K562 (cell line): ENCODE measurements at regions not wholly inside any gene's neighbourhood (a gene's known extent, or its start where the extent isn't known, plus 50 kb on each side); places are given as distances from the start of the nearest gene placed in this dataset.

Experiments
- CEBPG ChIP-seq, 3 experiments: fragments of 200-800 bp in 1 of 3; sonication (Bioruptor generic) in 1 of 3; sonication (generic) in 1 of 3; formaldehyde crosslinking in 1 of 3; IDR thresholded peaks in 2 of 3; conservative IDR thresholded peaks in 1 of 3; 2 replicates each; pipeline versions ENCODE4 v1.6.1 to v1.8.0; 2016 to 2022; ENCODE audit warnings: missing compliant biosample characterization in 2 of 3, missing genetic modification characterization in 2 of 3, mild to moderate bottlenecking in 1 of 3, missing genetic modification reagents in 1 of 3
- DMBX1 ChIP-seq: fragments of 250-450 bp; sonication (Bioruptor Pico); IDR thresholded peaks from 2 replicates; pipeline ENCODE4 v1.8.0; 2022; ENCODE audit warnings: inconsistent platforms, mild to moderate bottlenecking, moderate library complexity, borderline replicate concordance
- E2F8 ChIP-seq: fragments of 450-650 bp; IDR thresholded peaks from 2 replicates; pipeline ENCODE4 v1.7.1; 2018; ENCODE audit warnings: mild to moderate bottlenecking, low read depth; ENCODE audit not compliant: partially characterized antibody
- FOXA3 ChIP-seq, 2 experiments: fragments of 450-650 bp in 1 of 2; sonication (generic) in 1 of 2; formaldehyde crosslinking; IDR thresholded peaks in 1 of 2; conservative IDR thresholded peaks in 1 of 2; 2 replicates each; pipeline versions ENCODE4 v1.4.0 to v1.8.0; 2020 to 2022; ENCODE audit warnings: mild to moderate bottlenecking in 2 of 2, missing genetic modification reagents in 1 of 2
- FOXK1 ChIP-seq: sonication (generic); formaldehyde crosslinking; IDR thresholded peaks from 2 replicates; pipeline ENCODE4 v1.8.0; 2022; ENCODE audit warnings: missing genetic modification reagents, mild to moderate bottlenecking, borderline replicate concordance
- HDGF ChIP-seq: fragments of 450-650 bp; IDR thresholded peaks from 2 replicates; pipeline ENCODE4 v1.6.1; 2016
- HEY1 ChIP-seq: fragments of 250-450 bp; sonication (Bioruptor Pico); IDR thresholded peaks from 2 replicates; pipeline ENCODE4 v1.5.0; 2020; ENCODE audit warnings: mild to moderate bottlenecking, moderate library complexity, borderline replicate concordance
- HMGXB4 ChIP-seq: sonication (generic); formaldehyde crosslinking; IDR thresholded peaks from 2 replicates; pipeline ENCODE4 v1.8.1; 2023; ENCODE audit warnings: mild to moderate bottlenecking, missing genetic modification reagents
- KAT2B ChIP-seq: IDR thresholded peaks from one replicate; pipeline ENCODE4 v1.6.1; 2012; ENCODE audit warnings: low read depth, mild to moderate bottlenecking, control low read depth, inconsistent platforms, low read length, moderate library complexity
- MTA3 ChIP-seq: fragments of 450-650 bp; formaldehyde crosslinking; IDR thresholded peaks from 2 replicates; pipeline ENCODE4 v1.6.1; 2017; ENCODE audit warnings: mild to moderate bottlenecking, borderline replicate concordance
- NBN ChIP-seq: fragments of 450-650 bp; IDR thresholded peaks from 2 replicates; pipeline ENCODE4 v1.6.1; 2016; ENCODE audit warnings: low read depth, mild to moderate bottlenecking
- POLR3G ChIP-seq: IDR thresholded peaks from 2 replicates; pipeline ENCODE4 v1.6.1; 2011; ENCODE audit not compliant: insufficient read length, insufficient replicate concordance; ENCODE audit errors: extremely low read depth
- VEZF1 ChIP-seq: fragments of 200-800 bp; sonication (Bioruptor generic); IDR thresholded peaks from 2 replicates; pipeline ENCODE4 v1.6.1; 2017; ENCODE audit warnings: missing genetic modification characterization, missing compliant biosample characterization
- ZBTB1 ChIP-seq: sonication (generic); formaldehyde crosslinking; IDR thresholded peaks from 2 replicates; pipeline ENCODE4 v1.8.1; 2023; ENCODE audit warnings: missing genetic modification reagents, low read depth, mild to moderate bottlenecking, borderline replicate concordance
- ZEB2 ChIP-seq: fragments of 450-650 bp; IDR thresholded peaks from 2 replicates; pipeline ENCODE4 v1.6.1; 2016
- ZNF512 ChIP-seq: IDR thresholded peaks from 2 replicates; pipeline ENCODE4 v1.6.1; 2016; ENCODE audit warnings: missing genetic modification characterization, missing compliant biosample characterization
- ZNF707 ChIP-seq: fragments of 250-450 bp; sonication (Bioruptor Pico); conservative IDR thresholded peaks from 2 replicates; pipeline ENCODE4 v1.8.0; 2022; ENCODE audit warnings: inconsistent platforms, mild to moderate bottlenecking, moderate library complexity

- TF ChIP-seq ZNF512 (tag) (peak; percentile 86), VEZF1 (CRISPR knock-in tag) (peak; percentile 75), E2F8 (peak; percentile 60), FOXK1 (no peak), NBN (peak; percentile 83; the same call in 1 of the 2 replicates), HDGF (no peak), HEY1 (CRISPR knock-in tag) (no peak), DMBX1 (CRISPR knock-in tag) (0 out of 2 replicates have a peak, but pooled peaks have one; percentile 28), CEBPG (CRISPR knock-in tag; IDR thresholded peaks at IDR 0.05) (no peak), CEBPG (tag; conservative IDR thresholded peaks at IDR 0.05 in 1 of 2, IDR thresholded peaks at IDR 0.05 in 1 of 2) (peak; percentile 46 to 61; a peak in 3 of 4 replicates), ZNF707 (no peak), ZEB2 (peak; percentile 36; the same call in 1 of the 2 replicates), ZBTB1 (no peak), FOXA3 (CRISPR knock-in tag; conservative IDR thresholded peaks at IDR 0.05 in 1 of 2, IDR thresholded peaks at IDR 0.05 in 1 of 2) (no peak), POLR3G (no peak), MTA3 (peak; percentile 15; the same call in 1 of the 2 replicates), HMGXB4 (CRISPR knock-in tag) (no peak), KAT2B (no peak)
Observed at GRCh38 chr7:106562711-106563366, 98.1 kb downstream of the CCDC71L start (continued).
